Thyroid gland (tissue), 4 donors: ENCODE measurements at regions not wholly inside any gene's neighbourhood (a gene's known extent, or its start where the extent isn't known, plus 50 kb on each side); places are given as distances from the start of the nearest gene placed in this dataset.

Experiments
- CTCF ChIP-seq, 6 experiments: fragments of 200-600 bp in 3 of 6; fragments of 450-650 bp in 3 of 6; sonication (generic) in 3 of 6; IDR thresholded peaks; one replicate each; pipeline ENCODE4 v1.5.1; 2016 to 2019; ENCODE audit warnings: antibody characterized with exemption in 6 of 6, mild to moderate bottlenecking in 2 of 6, inconsistent platforms in 1 of 6, moderate library complexity in 1 of 6
- POLR2A ChIP-seq, 2 donors: fragments of 450-650 bp; IDR thresholded peaks; one replicate each; pipeline ENCODE4 v1.6.1; 2017; ENCODE audit warnings: antibody characterized with exemption in 2 of 2, mild to moderate bottlenecking in 2 of 2, moderate library complexity in 1 of 2

- TF ChIP-seq CTCF (IDR thresholded peaks at IDR 0.05), result no peak
- no peak for TF ChIP-seq POLR2A (IDR thresholded peaks at IDR 0.05)
These were observed 1254.5 kb upstream of the FAM98A start for GRCh38 chr2:34853646-34854045.
